CD4-positive, alpha-beta T cell treated with Interleukin-15 for 1 hour (primary cell): ENCODE measurements at regions not wholly inside any gene's neighbourhood (a gene's known extent, or its start where the extent isn't known, plus 50 kb on each side); places are given as distances from the start of the nearest gene placed in this dataset.

ENCODE experiments used
- DNase-seq: peaks from one replicate; pipeline ENCODE4 v3.0.0-alpha.2; 2020

GRCh38 chr6:79864421-79864820, 82.9 kb downstream of the ELOVL4 start:
- no peak for DNase-seq

DNA sequence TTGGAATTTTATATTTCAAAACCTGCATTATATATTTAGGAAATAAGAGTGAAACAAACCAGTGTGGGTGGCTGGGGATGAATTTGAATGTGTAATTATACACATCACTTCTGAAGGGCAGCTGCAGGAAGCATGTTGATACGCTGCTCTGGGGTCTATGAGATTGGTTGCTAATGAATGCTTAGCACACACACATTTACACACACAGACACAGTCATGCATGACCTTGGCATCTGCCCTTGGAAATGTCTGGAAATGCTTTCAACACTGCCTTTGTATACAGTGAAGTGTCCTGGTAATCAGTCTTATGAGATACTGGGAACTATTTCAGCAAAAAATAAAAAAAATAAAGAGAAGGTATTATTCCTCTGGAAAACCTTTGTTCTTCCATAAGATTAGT, 83.4 kb downstream of the ELOVL4 start:
- DNase-seq, result no peak

DNA sequence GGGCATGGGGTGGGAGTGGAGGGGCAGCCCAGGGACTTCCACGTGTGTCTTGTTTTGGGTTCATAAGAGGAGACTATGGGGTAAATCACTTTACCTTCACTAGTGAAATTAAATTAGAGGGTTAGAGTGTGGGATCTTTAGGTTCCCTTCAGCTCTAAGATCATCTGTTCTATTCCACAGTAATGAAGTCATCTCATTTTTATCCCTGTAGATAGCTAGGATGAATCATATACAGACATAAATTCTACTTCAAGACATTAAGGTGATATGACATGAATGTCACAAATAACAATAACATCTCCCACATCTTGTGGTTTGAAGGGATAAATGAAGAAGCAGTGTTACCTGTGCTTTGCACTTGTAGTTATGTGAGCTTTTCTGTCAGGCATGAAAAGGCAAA, 83.8 kb downstream of the ELOVL4 start:
- no peak for DNase-seq

- no peak for DNase-seq
These were observed 84.6 kb downstream of the ELOVL4 start for GRCh38 chr6:79862711-79863110.

DNA sequence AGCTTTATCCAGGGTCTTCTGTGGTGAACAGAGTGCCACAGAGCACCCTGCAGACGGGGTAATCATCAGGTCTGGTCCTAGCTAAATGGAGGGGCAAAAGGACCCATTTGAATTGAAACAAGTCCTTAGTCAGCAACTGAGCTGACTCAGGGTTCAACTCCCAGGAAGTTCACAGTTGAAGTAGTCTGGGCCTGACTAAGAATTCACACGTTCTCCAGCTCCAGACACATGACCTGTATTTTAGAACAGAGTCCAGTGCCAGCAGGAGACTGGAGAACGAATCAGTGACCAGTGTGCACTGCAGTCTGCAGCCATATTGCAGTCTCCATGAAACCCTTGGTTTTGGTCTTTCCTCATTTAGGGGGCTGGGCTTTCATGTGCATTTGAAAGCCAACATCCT, 85.2 kb downstream of the ELOVL4 start:
- no peak for DNase-seq

DNA sequence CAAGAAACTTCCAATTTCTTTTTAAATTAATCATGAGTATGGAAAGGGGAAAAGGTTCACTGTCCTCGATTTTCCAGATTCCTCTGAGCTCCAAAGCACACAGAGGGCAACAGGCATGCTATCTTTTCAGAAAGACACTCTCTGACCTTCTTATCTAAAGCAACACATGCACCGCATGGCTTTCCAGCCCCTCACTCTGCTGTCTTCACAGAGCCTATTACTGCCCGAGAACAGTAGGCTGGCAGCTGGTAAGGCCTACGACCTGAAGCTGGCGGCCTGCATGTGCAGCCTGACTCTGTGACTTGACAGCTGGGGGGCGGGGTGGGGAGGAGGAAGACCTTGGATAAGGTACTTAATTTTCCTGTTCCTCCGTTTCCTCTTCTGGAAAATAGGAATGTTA, 86.3 kb downstream of the ELOVL4 start:
- no peak for DNase-seq

DNA sequence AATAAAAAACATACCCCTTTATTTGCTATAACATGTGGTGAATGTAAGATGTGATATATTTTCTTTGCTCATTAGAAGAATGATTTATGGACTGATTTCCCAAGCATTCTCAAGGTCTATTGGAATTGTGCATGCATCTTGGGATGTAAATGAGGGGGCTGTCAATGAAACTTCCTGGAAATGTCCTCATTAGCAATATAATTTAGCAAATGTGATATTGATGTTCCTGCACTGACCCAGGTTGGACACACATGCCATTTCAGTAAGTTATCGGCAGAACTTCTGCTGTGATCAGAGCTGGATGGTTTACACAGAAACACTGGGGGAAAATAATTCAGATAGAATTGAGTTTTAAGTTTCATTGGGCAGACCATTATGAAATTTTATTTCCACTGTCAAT, 99.9 kb downstream of the ELOVL4 start:
- no peak for DNase-seq

DNA sequence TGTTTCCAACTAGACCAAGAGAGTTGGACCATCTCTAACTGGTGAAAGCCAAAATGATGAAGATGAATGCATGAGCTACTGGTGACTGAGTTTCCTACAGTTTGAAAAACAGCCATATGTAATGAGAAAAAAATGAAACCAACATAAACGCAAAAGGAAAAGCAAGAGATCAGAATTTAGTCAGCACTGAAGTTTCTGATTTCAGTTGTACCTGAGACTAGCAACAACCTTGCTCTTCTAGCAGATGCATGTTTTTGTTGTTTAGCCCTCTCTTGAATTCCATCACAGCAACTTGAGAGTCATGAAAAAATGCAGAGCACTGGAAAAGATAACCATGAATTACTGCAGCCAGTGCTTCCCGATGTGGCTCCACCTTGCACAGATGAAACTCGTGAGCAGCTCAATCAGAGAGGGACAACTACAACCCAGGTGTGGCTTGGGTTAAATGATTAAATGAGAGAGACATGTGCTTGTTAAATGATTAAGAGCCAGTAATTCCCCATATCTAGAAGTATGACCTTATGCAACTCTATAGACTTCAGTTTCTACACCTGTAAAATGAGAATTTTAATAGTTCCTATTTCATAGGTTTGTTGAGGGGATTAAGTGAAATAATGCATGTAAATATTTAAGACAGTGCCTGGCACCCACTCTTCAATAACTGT, 104.8 kb downstream of the ELOVL4 start:
- DNase-seq, result no peak

DNA sequence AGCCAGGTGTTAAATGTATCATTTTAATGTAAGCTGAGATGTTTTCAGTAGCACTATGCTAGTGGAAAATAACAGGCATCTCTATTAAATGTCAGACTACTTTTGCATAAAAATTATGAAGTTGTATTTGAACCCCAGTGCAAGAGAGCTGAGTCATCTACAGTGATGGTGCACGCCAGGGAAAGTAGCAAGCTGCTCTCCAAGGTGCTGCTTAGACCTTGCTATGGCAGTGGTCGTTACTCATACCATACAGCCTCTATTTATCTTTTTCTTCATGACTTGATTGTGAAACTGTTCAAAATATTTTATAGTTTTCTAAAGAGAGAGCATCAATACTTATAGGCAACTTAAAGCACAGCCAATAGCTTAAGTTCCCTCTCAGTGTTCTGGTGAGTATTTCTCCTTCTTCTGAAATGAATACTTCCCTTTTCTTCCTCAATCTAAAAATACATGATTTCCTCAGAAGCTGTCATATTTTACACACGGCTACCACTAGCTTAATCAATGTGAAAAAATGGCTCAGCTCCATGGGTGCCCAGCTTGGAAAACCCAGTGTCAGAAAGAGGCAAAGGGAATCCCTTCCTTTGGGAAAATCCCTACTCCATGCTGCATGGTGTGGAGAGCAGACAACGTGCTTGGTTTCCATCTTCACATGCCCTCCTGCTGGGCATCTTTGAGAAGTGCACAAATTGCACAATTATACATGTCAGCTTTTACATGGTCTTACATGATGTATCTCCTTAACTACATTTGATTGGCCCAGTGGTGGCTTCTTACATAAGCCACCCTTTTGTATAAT, 105.6 kb downstream of the ELOVL4 start:
- no peak for DNase-seq

- no peak for DNase-seq
These were observed 108.5 kb downstream of the ELOVL4 start for GRCh38 chr6:79838851-79839250.

DNA sequence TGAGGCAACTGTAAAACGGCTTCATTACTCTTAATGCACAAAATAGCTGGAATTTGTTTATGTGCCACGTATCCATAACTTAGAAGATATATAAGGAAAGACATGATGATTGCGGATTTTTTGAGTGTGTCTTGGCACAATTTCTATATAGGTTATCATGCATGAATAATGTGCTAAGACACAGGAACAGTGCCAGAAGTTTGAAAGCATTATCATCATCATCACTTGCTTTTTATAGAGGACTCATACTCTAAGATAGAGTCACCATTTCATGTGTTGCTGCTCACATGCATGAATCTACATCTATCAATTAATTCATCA, 113.4 kb downstream of the ELOVL4 start:
- no peak for DNase-seq

DNA sequence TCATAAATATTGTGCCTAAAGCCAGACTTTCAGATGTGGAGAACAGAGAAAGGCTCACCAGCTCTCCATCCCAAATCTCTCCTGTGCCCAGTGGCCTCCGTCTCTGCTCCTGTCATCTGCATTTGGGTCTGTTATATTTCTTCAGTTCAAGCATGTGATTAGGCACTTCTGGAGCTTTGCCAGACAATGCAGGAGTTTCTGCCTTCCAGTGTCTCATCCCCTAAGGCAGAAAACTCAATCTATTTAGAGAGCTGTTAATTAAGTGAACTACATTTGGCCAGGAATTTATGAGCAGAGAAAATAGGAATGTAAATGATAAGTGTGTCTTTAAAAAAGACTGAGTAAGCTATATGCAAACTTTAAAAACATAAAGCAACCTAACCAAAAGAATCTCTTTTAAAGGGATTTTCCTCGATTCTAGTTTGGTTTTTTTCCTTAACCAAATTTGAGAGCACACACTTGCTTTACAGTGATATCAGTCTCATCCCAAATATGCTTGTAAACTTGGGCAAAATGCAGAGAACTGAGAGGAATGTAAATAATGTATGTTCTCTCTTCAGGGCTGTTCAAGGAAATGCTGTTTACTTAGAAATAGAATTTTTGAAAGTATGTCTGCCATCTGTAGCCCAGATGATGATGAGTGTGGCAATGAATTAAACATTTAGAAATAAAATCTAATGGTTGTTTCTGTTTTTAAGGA, 113.9 kb downstream of the ELOVL4 start:
- DNase-seq, result no peak

DNA sequence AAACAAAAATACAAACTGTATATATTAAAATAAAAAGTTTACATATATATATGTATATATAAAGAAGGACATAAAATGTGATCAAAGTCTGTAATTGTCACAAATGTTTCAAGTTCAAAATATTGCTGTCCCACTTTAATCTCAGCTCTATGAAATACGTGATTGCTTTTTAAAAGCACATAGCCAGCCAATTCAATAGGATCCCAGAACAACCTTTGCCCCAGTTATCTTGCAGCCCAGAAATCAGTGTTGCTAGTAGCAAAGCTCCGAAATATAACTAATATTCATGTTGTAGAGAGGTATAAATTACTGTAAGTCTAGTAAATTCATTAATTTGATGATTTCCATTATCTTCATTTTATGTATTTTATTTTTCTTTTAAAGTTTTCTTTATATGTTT, 114.6 kb downstream of the ELOVL4 start:
- DNase-seq, result no peak

DNA sequence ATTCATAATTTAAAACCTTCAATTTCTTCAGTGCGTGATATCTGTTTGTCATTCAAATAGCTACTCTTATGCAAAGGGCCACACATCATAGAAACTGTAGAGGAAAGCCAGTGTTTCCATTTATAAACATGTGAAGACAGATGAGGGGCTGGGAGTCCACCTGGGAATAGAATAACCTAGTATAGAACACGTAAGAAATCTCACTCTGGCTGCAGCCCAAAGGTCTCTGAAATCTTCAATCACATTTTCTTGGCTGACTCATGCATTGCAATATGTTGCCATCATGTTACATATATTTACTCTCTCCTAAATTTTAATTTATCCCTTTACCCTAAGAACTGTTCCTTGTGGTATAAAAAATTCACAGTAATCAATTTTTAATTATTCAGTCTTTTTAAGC, 123.2 kb downstream of the ELOVL4 start:
- DNase-seq, result no peak

GRCh38 chr6:79821859-79822258, 125.5 kb downstream of the ELOVL4 start:
- DNase-seq, result no peak

- DNase-seq, result no peak
These were observed 128.9 kb downstream of the ELOVL4 start for GRCh38 chr6:79818471-79818870.

GRCh38 chr6:79814940-79815339, 132.4 kb downstream of the ELOVL4 start:
- DNase-seq, result no peak

DNA sequence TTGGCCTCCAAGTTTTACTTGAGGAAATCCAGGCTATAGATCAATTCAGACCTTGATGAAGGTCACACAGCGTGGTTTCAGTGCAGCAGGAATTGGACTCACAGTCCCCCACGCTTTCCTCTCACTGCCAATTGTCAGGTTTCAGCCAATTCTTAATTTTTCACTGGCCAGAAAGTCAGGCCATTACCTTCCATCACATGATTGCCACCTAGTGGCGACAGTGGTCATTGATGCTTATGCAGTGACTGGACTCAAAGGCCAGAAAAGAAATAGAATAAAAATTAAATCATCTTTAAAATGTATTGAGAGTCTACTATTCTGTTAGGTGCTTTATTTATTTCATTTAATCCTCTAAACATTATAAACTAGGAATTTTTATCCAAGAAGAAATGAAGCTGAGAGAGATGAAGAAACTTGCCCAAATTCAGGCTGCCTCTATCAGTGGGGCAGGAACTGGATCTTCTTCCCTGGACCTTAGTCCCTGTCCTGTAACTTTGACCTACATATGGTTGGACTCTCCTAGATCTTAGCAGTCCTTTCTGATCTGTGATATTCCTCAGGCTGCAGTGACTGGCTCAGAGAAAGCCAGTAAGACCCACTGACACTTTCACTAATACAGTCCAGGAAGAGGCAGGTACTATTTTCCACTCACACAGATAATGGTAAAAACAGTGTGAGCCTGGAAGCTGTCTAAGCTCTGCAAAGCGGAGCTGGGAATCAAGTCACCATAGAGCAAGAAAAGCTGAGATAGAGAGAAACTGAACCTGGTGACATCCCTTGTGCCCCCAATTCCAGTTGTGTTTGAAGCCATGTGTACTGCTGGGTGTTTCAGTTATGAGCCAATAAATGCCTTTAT, 133.3 kb downstream of the ELOVL4 start:
- DNase-seq, result peak; percentile 41

- DNase-seq, result no peak
These were observed 134.1 kb downstream of the ELOVL4 start for GRCh38 chr6:79813143-79813850.

DNA sequence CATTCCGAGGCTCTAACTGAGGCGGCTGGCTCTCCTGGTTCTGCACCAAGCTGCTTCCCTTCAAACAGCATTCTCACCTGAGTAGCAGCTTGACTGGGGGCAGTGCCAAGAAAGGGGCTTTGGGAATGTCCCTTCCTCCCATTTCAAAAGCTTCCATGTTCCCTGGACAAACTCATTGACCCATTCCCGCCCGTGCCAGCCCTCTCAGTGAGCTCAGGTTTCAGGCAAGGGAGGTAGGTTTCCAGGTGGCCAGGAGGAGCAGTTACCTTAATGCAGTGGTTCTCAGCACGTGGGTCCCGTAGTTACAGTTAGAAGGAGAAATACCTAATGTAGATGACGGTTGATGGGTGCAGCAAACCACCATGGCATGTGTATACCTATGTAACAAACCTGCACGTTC, 135.2 kb downstream of the ELOVL4 start:
- DNase-seq, result no peak

DNA sequence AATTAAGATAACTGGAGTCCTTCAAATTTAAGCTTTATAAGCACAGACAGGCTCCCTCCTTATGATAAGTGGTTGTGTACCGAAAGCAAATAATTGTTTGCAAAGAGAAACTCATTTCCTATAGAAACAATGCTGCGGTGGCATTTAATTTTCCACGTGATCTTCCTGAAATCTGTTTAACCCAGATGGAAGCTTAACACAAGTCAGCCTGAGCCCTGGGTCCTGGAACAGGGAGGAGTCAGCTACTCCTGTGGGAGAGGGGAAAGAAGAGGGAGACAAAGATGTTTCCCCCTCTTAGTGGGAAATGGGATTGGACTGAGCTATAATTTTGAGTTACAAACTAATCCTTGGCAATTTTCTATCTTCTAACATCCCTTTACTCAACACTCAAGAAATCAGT, 136.5 kb downstream of the ELOVL4 start:
- no peak for DNase-seq

DNA sequence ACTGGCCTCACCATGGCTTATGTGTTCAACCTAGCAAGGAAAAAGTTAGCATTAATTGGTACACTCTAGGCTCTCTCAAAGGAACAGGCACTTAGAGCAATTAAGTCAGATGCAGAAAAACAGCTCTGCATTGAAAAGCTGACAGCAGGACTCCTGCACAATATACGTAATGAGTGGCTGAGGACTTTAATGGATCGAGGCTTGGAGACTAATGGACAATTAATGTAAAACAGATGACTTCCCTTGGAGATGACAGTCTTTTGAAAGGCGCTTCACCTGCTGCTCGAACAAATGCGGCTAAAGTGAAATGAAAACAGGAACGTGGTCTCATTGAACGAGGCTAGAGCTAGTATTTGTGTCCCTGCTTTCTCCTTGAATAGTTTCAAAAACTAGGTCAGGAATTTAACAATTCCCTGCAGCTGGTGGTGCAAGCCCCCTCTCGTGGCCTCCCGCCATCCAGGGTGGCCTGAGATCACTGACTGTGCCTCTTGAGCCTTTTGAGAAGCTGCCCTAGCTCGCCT, 137.1 kb downstream of the ELOVL4 start:
- DNase-seq, result no peak
